GM12875 (cell line): ENCODE measurements at regions not wholly inside any gene's neighbourhood (a gene's known extent, or its start where the extent isn't known, plus 50 kb on each side); places are given as distances from the start of the nearest gene placed in this dataset.

Source experiments
- H3K4me3 ChIP-seq: one replicate; pipeline ENCODE4 v1.5.1; 2011; ENCODE audit warnings: low read depth, low read length, control low read depth
- CTCF ChIP-seq: IDR thresholded peaks from 2 replicates; pipeline ENCODE4 v1.5.1; 2011; ENCODE audit warnings: low read depth, mild to moderate bottlenecking, control low read depth, inconsistent platforms, low read length, moderate library complexity, borderline replicate concordance; ENCODE audit not compliant: insufficient read depth

- H3K4me3 ChIP-seq, result no peak overlapping the region
- TF ChIP-seq CTCF, result no peak
These were observed 1615.3 kb upstream of the ZEB2 start for GRCh38 chr2:146135245-146135644.

GRCh38 chr2:146131785-146132184, 1611.9 kb upstream of the ZEB2 start:
- TF ChIP-seq CTCF, result no peak
- no peak overlapping the region for H3K4me3 ChIP-seq

- no peak overlapping the region for H3K4me3 ChIP-seq
- TF ChIP-seq CTCF, result no peak
These were observed 1611.1 kb upstream of the ZEB2 start for GRCh38 chr2:146131048-146131447.

GRCh38 chr2:146130290-146130689, 1610.4 kb upstream of the ZEB2 start:
- no peak for TF ChIP-seq CTCF
- no peak overlapping the region for H3K4me3 ChIP-seq

GRCh38 chr2:146129231-146129630, 1609.3 kb upstream of the ZEB2 start:
- no peak for TF ChIP-seq CTCF
- H3K4me3 ChIP-seq, result no peak overlapping the region

- TF ChIP-seq CTCF, result no peak
- no peak overlapping the region for H3K4me3 ChIP-seq
These were observed 1608.3 kb upstream of the ZEB2 start for GRCh38 chr2:146128216-146128615.

- TF ChIP-seq CTCF, result no peak
- H3K4me3 ChIP-seq, result no peak overlapping the region
These were observed 1605.6 kb upstream of the ZEB2 start for GRCh38 chr2:146125551-146125950.
